Lung (tissue), 11 donors: ENCODE measurements at regions not wholly inside any gene's neighbourhood (a gene's known extent, or its start where the extent isn't known, plus 50 kb on each side); places are given as distances from the start of the nearest gene placed in this dataset.
"Not testable (repeated sequence)": the region's sequence is repeated elsewhere in the genome, so short reads cannot be mapped to it uniquely, and the experiment has no call there.

Source experiments
- ATAC-seq: fragments of 200-7000 bp; cut with Tn5 transposase; one replicate; pipeline ENCODE4 v1.9.1; 2020; ENCODE audit warnings: moderate number of reproducible peaks; ENCODE audit not compliant: insufficient read depth, low FRiP score
- DNase-seq, 3 donors: peaks; one replicate each; pipeline ENCODE4 v3.0.0-alpha.2; 2013 to 2017
- H3K27ac ChIP-seq, 2 donors: one replicate each; pipeline ENCODE4 v1.5.1; 2013; ENCODE audit warnings: mild to moderate bottlenecking in 2 of 2, moderate library complexity in 2 of 2, control low read depth in 1 of 2, inconsistent platforms in 1 of 2, low read depth in 1 of 2, low read length in 1 of 2
- H3K27me3 ChIP-seq, 3 donors: one replicate each; pipeline ENCODE4 v1.5.1; 2013; ENCODE audit warnings: low read length in 2 of 3; ENCODE audit not compliant: control insufficient read depth in 3 of 3, insufficient read depth in 3 of 3
- H3K36me3 ChIP-seq, 4 donors: one replicate each; pipeline ENCODE4 v1.5.1; 2013; ENCODE audit warnings: low read length in 4 of 4, mild to moderate bottlenecking in 1 of 4, moderate library complexity in 1 of 4; ENCODE audit not compliant: control insufficient read depth in 4 of 4, insufficient read depth in 4 of 4
- H3K4me1 ChIP-seq, 5 donors: one replicate each; pipeline ENCODE4 v1.5.1; 2013; ENCODE audit warnings: low read length in 5 of 5, mild to moderate bottlenecking in 2 of 5, moderate library complexity in 1 of 5; ENCODE audit not compliant: control insufficient read depth in 5 of 5, insufficient read depth in 5 of 5
- H3K4me3 ChIP-seq: one replicate; pipeline ENCODE4 v1.5.1; 2013; ENCODE audit warnings: mild to moderate bottlenecking, control low read depth, moderate library complexity
- H3K9ac ChIP-seq, 2 donors: one replicate each; pipeline ENCODE4 v1.5.1; 2013; ENCODE audit warnings: low read length in 2 of 2, control low read depth in 1 of 2; ENCODE audit not compliant: insufficient read depth in 1 of 2
- H3K9me3 ChIP-seq, 4 donors: one replicate each; pipeline ENCODE4 v1.5.1; 2013; ENCODE audit warnings: low read length in 3 of 4, mild to moderate bottlenecking in 1 of 4, moderate library complexity in 1 of 4; ENCODE audit not compliant: control insufficient read depth in 4 of 4, insufficient read depth in 3 of 4
- WGBS, 2 donors: extraction: QIAGEN DNeasy Blood & Tissue Kit; methylation state at CpG; one replicate each; pipeline ENCODE4 v1.1.7; 2013; 5-methylcytosine and 5-hydroxymethylcytosine counted together
- TF ChIP-seq, protein P1 (sequence below): IDR thresholded peaks from 2 replicates; pipeline ENCODE4 v1.5.1; 2012; ENCODE audit warnings: mild to moderate bottlenecking; ENCODE audit errors: control extremely low read depth, extremely low read depth
- donor health status: control.
- donor health status: control.
- donor health status: Bipolar disorder and iron deficiency.
- donor health status: healthy.
- donor health status: DM: yes; HTN: yes; CAD: no.

DNA sequence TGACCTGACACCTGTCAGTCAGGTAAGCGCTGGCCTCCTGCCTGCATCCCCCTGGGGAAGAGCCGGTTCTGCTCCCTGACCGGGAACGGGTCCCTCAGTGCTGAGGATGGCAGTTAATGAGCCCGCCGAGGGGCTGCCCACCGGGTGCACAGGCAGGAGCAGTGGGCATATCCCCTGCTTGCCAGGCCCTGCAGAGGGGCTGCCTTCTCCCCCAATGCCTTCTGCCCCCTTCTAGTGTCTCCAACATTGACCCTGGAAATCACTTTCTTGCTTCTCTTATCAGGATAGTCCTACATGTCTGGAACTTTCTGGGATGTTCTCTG, 388.5 kb downstream of the SEC14L1 start:
- peaks cover 0 to 3% (median 0%) of the 10 kb centered on the region in 4 donors for H3K9me3 ChIP-seq
- H3K9ac ChIP-seq = no peak overlapping the region
- H3K27ac ChIP-seq = no peak overlapping the region
- WGBS, 2 donors = 34 to 37% methylated on average over 7 of the region's 7 CpGs
- ATAC-seq = no peak
- peaks cover 0 to 6% (median 0%) of the 10 kb centered on the region in 3 donors for H3K27me3 ChIP-seq
- H3K36me3 ChIP-seq = no peaks in the 10 kb centered on the region
- DNase-seq = no peak
- TF ChIP-seq, protein P1, sequence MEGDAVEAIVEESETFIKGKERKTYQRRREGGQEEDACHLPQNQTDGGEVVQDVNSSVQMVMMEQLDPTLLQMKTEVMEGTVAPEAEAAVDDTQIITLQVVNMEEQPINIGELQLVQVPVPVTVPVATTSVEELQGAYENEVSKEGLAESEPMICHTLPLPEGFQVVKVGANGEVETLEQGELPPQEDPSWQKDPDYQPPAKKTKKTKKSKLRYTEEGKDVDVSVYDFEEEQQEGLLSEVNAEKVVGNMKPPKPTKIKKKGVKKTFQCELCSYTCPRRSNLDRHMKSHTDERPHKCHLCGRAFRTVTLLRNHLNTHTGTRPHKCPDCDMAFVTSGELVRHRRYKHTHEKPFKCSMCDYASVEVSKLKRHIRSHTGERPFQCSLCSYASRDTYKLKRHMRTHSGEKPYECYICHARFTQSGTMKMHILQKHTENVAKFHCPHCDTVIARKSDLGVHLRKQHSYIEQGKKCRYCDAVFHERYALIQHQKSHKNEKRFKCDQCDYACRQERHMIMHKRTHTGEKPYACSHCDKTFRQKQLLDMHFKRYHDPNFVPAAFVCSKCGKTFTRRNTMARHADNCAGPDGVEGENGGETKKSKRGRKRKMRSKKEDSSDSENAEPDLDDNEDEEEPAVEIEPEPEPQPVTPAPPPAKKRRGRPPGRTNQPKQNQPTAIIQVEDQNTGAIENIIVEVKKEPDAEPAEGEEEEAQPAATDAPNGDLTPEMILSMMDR = no peak
- H3K4me1 ChIP-seq = peaks cover 0 to 8% (median 5%) of the 10 kb centered on the region in 5 donors
- no peak overlapping the region for H3K4me3 ChIP-seq

GRCh38 chr17:77530591-77530990, 389.8 kb downstream of the SEC14L1 start:
- no peak for ATAC-seq
- no peak for DNase-seq
- Histone ChIP-seq H3K27me3 (peaks cover 0 to 6% (median 0%) of the 10 kb centered on the region in 3 donors), H3K4me3 (no peak overlapping the region), H3K4me1 (peaks cover 0 to 8% (median 5%) of the 10 kb centered on the region in 5 donors), H3K9ac (no peak overlapping the region), H3K27ac (no peak overlapping the region), H3K36me3 (no peaks in the 10 kb centered on the region), H3K9me3 (peaks cover 0 to 5% (median 0%) of the 10 kb centered on the region in 4 donors)
- 94 to 96% methylated on average over 12 of the region's 12 CpGs for WGBS, 2 donors
- TF ChIP-seq, protein P1 = no peak

GRCh38 chr17:77531002-77531401, 390.2 kb downstream of the SEC14L1 start:
- WGBS, 2 donors = 80 to 84% methylated on average over 6 of the region's 6 CpGs
- ATAC-seq (no peak), DNase-seq (no peak)
- no peak overlapping the region for H3K27ac ChIP-seq
- TF ChIP-seq, protein P1 = no peak
- H3K9me3 ChIP-seq = peaks cover 0 to 5% (median 0%) of the 10 kb centered on the region in 4 donors
- H3K27me3 ChIP-seq = peaks cover 0 to 6% (median 0%) of the 10 kb centered on the region in 3 donors
- H3K36me3 ChIP-seq = no peaks in the 10 kb centered on the region
- H3K9ac ChIP-seq = no peak overlapping the region
- H3K4me3 ChIP-seq = no peak overlapping the region
- H3K4me1 ChIP-seq = peaks cover 0 to 8% (median 5%) of the 10 kb centered on the region in 5 donors

- no peak for DNase-seq
- Histone ChIP-seq H3K4me1 (peaks cover 0 to 8% (median 5%) of the 10 kb centered on the region in 5 donors), H3K27me3 (peaks cover 0 to 6% (median 0%) of the 10 kb centered on the region in 3 donors), H3K9me3 (peaks cover 0 to 2% (median 0%) of the 10 kb centered on the region in 4 donors), H3K9ac (no peak overlapping the region), H3K4me3 (no peak overlapping the region), H3K36me3 (no peaks in the 10 kb centered on the region), H3K27ac (no peak overlapping the region)
- WGBS, 2 donors = 92 to 93% methylated on average over 6 of the region's 6 CpGs
- TF ChIP-seq, protein P1 = no peak
- ATAC-seq = no peak
Observed at GRCh38 chr17:77531641-77532040, 390.9 kb downstream of the SEC14L1 start.

GRCh38 chr17:77533697-77534096, 392.9 kb downstream of the SEC14L1 start:
- WGBS, 2 donors = 80 to 94% methylated on average over 6 of the region's 6 CpGs
- not testable (repeated sequence) for ATAC-seq, H3K4me3 ChIP-seq

More at GRCh38 chr17:77533697-77534096, 392.9 kb downstream of the SEC14L1 start:
- not testable (repeated sequence) for DNase-seq, H3K27me3 ChIP-seq, H3K9ac ChIP-seq, H3K27ac ChIP-seq, H3K4me1 ChIP-seq, H3K36me3 ChIP-seq, H3K9me3 ChIP-seq
